ENCODE measurements at regions not wholly inside any gene's neighbourhood (a gene's known extent, or its start where the extent isn't known, plus 50 kb on each side); places are given as distances from the start of the nearest gene placed in this dataset.

DNA sequence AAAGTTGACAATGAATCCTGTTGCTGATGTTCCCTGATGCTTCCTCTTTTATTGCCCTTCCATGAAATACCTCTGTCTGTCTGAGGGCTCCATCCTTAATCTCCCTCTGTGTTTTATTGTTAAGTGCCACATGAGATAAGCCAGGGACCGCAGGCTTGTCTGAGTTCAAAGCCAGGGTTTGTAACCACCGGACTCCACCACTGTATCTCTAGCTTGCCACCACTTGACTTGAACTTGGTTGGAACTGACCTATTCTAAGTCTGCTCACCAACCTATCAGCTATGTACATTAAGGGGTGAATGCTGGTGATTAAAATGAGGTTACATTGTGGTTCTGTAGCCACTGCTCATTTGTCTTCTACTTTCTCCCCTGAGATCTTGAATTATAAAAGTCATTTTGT is 328.5 kb upstream of the ZEB2 start:
- DNase-seq (ENCODE audit: low read depth in 2 of 2), result no peak

DNA sequence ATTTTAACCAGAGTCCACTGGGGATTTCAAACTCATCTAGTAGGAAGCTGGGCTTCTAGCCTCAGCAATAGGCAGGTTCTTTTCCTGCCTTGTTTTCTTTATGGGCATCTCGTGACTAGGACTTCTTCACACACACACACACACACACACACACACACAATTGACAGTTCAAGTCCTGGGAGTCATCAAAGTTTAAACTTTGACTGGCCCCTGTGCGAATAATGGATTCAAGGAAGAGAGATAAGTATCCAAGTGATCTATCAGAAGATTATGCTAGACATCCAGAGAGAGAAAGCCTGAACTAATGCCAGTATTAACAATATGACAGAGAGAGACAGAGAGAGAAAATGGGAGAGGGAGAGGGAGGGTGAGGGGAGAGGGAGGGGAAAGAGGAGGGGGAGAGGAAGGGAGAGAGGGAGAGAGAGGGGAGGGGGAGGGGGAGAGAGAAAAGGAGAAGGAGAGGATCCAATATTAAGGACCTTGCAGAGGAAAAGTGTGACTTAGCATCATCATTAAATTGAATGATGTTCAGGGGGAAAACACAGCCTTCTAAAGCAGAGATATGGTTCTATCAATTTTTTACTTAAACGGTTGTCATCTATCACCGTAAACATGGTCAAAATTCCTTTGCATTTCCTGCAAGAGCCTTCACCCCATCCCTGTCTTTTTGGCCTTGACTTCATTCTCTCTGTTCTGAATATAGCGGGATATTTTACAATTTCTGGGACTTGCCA is 327.6 kb upstream of the ZEB2 start:
- no peak for DNase-seq (ENCODE audit: low read depth in 2 of 2)

DNA sequence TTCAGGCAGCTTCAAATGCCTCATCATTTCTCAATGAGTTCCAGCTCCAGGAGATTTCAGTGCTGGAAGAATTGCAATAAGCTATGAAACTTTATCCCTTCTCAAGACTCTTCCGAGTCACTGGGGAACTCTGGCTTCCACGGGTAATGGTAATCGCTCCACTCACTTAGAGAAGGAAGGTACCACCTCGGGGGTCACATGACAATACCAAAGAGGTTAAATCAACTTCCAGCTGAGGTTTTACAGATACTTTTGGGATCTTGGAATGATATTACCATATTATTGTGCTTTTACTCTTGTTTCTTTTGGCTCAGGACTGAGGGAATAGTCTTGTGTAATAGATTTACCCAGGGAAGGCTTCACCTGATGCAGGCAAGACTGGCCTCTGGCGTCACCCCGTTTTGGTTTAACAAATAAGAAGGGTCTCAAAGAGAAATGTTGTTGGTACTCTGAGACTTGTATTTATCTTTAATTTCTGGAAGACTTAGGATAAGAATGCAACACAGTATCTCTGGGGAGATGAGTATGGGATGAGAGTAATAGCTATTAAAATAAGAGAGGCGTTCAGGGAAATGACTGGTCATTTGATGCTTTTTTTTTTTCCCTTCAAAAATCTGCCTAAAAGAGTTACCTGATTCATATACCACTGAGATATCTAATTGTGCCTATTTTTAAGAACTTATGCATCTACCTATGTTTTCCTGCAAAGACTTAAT is 316.9 kb upstream of the ZEB2 start:
- DNase-seq (ENCODE audit: low read depth in 2 of 2), result no peak

DNA sequence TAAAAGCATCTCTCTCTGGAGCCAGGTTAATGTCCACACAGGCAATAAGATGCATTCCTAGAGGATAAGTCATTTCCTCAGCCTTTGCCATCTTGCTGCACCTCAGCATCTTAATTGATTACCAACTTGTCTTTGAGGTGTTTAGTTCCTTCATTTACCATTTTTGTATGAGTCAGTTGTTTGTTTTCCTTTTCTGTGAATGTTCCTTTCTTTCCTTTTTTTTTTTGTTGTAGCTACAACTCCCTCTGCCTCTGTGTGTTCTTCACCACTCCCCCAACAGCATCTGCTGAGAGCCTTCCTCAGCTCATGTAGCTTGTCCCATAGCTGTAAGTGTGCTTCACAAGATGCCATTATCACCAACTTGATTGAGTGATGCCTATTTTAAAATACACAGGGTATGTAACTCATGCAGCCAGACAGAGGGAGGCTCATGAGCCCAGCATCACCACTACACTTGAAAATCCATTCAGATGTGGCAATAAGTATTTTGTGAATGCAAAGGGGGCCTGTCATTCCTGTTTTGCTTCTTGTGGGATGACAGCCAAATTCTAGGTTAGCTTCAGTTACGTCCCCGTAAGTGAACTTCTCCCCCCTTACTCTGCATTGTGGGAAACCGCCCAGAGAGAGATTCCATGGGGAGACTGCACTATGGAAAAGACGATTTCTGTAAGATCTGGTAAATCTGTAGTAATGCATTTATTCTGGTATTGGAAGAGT is 315.9 kb upstream of the ZEB2 start:
- DNase-seq (ENCODE audit: low read depth in 2 of 2), result no peak

DNA sequence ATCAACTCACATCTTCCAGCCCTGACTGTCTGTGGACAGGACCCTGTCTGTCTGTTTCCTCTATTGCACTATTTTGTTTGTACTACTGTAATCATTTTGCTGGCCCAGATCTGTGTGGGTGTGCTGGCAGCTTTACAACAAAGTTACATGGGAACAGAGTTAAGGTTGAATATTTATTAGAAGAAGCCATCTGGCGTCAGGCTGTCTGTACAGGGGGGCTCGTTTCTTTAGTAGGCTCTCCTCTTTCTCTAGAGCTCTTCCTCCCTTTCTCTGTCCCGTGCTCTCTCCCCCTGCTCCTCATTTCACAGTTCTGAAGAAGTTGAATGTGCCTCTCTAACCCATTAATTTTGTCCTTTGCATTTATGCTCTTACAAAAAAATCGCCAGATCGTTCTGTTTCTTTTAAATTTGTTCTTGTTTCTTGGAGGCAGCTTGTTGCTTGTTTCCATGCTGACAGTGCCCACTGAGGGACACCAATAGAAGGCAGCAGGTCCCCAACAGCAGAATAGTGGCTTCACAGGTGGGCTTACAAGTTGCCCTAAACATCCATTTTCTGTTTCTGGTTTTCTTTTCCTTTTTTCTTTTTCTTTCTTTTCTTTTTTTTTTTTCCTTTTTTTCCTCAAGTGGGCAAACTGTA is 315.2 kb upstream of the ZEB2 start:
- no peak for DNase-seq (ENCODE audit: low read depth in 2 of 2)

DNA sequence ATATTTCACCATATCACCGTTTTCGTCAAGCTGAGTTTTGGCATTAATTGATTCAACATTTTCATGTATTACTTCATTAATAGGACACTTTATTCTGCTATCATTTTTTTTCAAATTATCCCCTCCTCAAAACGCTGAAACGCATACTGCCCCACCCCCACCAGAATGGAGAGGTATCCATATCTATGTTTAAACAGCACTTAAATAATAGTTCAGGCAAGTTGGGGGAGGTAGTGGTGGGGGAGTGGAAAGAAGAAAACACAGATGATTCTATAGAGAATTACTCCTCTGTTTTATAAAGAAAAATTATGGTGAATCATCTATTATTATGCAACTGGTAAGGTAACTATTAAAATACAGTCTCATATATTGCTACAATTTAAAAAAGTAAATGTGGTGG is 314.4 kb upstream of the ZEB2 start:
- DNase-seq (ENCODE audit: low read depth in 2 of 2), result no peak

DNA sequence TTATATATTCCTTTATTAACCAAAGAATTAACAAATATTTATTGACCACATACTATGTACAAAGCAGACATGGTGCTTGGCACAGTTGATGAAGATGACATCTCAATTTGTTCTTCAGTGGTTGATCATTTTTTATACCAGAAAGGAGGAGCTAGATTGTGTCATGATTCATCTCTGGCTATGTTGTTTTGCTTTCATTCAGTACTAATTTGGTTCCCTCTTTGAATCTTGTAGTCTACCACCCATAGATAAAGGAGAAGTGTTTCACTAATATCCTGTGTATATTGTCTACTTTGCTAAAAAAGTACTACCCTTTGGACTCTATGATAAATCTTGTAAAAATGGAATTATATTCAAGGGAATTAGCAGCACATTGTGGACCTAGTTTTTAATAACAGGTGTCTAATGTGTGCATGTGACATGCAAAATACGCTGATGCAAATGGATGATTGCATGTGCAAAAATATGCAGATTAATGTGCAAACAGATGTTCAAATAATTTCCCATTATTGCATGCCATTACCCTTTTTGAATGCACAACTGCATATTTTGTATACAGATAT is 313.2 kb upstream of the ZEB2 start:
- no peak for DNase-seq (ENCODE audit: low read depth in 2 of 2)

DNA sequence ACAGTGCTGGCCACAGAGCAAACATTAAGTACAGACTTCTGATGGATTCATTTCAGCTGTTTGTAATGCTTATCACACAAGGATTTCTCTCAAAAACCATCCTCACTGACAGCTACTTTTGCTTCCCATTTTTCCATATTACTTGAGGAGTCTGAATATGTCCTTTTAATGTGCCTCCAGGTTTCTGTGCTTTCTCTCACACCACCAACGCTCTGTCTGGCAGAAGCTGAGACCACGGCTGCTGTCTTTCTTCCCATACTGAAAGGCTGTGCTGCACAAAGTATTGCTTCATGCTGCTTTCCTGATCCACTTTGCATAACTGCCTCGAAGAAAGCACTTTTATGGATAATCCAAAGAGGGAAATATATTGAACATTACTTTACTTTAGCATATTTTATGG is 312.1 kb upstream of the ZEB2 start:
- DNase-seq (ENCODE audit: low read depth in 2 of 2), result no peak

DNA sequence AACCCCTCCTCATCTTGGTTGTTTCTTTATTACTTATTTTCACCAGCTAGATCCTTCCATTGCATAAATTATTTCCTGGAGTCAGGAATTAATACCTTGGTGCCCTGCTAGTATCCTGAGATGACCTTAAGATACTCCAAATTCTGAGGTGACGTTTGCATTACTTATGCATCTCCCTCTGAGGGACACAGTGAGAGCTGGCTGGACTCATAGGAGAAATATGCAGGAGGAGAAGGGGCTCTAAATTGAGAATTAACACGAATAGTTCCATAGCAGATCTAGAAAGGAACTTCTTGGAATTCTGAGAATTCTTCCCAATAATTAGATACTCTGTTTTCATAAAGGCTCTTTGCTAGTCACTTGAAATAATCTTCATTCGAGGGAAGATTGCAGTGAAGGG is 310.6 kb upstream of the ZEB2 start:
- DNase-seq (ENCODE audit: low read depth in 2 of 2), result no peak

DNA sequence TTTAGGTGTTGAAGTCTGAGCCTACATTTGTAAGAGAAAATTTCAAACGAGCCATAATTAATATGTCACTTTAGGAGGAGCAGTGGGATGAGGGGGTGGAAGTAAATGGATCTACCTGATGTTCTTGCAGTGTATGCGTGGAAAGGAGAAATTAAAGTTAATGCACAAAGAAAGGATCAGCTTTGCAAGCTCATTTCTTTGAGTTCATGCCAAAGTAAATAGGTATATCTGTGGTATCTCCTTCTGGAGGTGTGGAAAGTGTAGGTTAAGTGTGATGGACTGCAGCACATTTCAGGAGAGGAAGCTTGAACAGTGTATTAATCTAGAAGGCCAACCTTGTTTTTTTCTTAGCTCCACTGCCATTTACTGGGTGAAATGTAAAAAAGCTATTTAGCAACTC is 307.5 kb upstream of the ZEB2 start:
- DNase-seq (ENCODE audit: low read depth in 2 of 2), result no peak

DNA sequence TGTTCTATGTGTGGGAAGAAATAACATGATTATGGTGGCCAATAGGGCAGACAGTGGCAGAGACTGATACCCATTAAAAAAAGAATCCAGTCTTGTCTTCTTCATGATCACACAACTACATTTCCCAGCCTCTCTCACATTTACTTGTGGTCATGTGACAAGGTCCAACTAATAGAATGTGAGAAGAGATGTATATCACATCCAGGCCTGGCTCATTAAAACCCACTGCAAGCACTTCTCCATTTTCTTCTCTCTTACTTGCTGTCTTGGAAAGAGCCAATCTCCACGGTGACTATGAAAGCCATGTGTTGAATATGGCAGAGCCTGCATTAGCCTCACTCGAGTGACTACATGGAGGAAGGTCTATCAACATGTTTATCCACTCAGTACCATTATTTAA is 306.2 kb upstream of the ZEB2 start:
- no peak for DNase-seq (ENCODE audit: low read depth in 2 of 2)

DNA sequence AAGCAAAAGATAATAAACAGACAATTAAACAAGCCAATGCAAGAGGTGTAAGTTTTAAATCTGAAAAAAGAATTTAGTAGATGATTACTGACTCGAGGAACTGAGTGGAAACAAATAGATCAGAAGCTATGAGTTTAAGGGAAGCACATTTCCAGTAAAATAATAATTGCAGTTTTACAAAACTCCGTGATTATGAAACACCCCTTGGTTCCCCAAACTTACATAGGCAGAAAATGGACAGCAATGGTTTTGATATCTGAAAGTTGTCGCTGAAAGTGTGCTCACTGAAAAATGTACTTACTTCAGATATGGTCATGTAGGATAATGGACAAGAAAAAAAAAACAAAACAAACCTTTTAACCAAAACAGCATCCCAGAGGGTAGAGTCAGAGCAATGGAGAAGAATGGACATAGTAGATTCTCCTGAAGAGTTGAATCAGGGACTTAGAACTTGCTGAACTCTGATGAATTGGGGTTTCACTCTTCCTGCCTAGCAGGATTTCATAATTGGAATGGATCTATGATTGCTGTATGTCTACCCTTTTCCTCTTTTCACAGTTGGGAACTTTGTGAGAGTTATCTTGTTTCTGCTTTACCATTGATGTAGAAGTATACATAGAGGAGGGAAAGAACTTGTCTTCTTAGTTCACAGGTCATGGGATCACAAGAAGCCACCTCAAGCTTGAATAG is 305.6 kb upstream of the ZEB2 start:
- DNase-seq (ENCODE audit: low read depth in 2 of 2), result no peak

DNA sequence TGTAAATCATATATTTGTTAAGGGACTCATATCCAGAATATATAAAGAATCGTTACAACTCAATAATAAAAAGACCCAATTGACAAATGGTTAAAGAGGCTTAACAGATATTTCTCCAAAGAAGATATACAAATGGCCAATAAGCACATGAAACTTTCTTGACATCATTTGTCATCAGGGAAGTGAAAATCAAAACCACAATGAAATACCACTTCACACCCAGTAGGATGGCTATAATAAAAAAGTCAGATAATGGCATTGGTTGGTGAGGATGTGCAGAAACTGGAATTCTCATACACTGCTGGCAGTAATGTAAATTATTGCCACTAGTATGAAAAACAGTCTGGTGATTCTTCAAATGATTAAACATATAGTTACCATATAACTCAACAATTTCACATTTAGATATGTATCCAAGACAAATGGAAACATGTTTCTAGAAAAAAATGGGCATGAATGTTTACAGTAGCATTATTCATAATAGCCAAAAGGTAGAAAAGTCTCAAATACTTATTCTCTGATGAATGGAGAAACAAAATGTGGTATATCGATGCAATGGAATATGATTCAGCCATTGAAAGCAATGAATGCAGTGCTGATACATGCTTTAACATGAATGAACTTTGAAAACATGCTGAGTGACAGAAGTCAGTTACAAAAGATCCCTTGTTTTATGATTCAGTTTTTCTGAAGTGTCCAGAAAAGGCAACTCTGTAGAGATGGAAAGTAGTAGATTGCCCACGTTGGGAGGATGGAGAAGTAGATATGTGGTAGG is 304.6 kb upstream of the ZEB2 start:
- DNase-seq (ENCODE audit: low read depth in 2 of 2), result no peak

DNA sequence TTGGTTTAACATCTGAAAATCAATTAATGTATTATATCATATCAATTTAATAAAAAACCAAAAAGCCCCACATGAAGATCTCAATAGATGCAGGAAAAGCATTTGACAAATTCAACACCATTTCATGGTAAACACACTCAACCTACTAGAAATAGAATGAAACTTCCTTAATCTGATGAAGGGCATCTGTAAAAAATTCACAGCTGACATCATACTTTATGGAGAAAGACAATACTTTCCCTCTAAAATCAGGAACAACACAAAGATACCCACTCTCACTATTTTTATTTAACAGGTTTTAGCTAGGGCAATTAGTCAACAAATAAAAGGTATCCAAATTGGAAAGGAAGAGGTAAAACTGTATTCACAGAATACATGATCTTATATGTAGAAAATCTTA is 303.0 kb upstream of the ZEB2 start:
- DNase-seq (ENCODE audit: low read depth in 2 of 2), result no peak

DNA sequence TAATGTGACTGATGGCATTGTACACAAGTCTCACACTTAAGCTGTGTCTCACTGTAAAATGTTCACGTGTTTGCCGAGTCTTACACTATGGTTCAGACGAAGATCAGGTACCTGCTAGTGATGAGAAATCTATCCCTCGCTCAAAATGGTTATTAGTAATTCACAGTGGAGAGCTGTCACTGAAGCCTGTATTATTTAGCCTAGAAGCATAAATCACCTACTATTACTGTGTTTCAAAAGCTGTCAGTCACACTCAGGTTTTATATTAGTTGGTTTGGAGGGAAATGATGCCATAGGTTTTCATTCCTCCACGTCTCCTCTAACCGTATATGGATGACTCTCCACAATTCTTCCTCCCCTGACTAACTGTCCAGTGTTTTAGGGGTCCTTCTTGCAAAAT is 292.4 kb upstream of the ZEB2 start:
- no peak for DNase-seq (ENCODE audit: low read depth in 2 of 2)

DNA sequence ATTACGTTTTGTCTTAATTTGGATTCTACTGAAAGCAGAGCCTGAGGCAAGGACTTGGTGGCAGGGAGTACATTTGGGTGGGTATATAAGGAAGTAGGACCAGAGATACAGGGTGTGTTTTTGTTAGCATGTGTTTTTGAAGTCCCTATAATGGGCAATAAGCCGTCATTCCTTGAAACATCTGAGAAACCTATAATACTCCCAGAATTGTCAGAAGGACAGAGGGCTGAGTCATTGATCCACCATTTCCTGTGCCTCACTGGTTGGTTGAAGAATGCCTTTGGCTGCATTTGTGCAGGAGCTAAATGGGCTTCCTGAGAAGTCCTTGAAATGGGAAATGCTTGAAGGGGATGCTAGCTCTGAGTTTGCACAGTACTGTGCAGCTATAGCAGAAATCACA is 281.8 kb upstream of the ZEB2 start:
- DNase-seq (ENCODE audit: low read depth in 2 of 2), result no peak

DNA sequence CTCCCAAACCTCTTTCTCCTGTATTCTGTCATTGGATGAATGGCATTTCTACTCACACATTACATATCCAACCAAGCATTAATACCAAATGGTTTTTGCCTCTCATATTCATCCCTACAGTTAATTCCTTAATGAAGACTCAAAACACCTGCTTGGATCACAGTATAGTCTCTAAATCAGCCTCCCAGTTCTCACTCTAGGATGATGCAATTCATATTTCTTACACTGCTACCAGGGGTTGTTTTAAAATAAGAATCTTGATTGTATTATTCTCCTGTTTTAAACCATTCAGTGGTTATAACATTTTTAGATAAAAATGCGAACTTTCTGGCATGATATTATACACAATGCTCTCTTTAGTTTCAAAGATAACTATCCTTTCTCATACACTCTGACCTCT is 281.4 kb upstream of the ZEB2 start:
- no peak for DNase-seq (ENCODE audit: low read depth in 2 of 2)

DNA sequence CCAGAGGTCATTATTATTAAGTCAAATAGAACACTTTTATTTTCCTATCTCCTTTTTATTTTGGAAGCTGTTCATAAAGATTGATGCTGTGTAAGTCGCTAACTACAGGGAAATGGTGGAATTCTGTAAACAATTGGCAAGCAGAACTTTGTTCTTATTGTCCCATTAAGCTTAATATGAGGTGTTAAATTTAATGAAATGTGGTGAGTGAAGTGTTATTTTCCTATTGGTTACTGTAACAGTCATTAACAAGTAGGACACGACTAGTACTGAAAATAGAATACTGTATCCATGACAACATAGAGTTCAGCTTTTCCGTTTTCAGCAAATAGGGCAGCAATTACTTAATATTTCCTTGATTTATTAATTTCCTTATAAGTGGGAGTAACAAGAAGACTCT is 279.1 kb upstream of the ZEB2 start:
- no peak for DNase-seq (ENCODE audit: low read depth in 2 of 2)

DNA sequence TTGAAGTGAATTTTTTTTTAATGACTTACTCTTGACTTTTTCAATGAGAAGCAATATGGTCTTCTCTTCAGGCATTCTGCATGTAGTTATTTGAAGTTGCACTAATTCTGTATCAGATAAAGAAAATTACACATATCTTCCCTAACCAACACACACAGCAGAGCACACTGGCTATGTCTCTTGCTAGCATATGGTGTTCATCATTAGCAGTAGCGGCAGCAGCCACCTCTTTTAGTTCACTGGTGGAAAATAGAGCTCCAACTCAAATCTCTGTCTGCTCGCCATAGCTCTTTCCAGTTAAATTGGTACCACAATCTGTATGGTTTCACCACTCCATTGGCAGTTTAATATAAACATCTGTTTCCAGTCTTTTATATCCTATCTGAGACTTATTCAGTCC is 278.1 kb upstream of the ZEB2 start:
- DNase-seq (ENCODE audit: low read depth in 2 of 2), result no peak

DNA sequence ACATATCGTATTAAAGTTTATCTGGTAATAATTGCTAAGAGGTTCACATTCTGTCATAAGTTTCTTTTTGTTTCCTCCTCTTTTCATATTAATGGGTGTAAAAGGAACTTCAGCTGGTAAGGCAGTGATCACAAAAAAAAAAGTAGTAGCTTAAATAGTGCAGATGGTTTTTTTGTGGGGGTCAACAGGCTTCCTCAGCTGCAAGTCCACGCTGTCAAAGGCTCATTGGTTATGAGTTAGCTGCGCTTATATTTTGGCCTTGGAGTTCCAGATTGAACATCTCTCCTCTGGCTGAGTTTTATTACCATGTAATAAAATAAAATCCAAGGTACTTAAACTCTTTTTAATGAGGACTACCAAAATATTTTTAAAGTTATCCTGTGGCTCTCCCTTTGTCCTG is 277.0 kb upstream of the ZEB2 start:
- DNase-seq (ENCODE audit: low read depth in 2 of 2), result no peak

DNA sequence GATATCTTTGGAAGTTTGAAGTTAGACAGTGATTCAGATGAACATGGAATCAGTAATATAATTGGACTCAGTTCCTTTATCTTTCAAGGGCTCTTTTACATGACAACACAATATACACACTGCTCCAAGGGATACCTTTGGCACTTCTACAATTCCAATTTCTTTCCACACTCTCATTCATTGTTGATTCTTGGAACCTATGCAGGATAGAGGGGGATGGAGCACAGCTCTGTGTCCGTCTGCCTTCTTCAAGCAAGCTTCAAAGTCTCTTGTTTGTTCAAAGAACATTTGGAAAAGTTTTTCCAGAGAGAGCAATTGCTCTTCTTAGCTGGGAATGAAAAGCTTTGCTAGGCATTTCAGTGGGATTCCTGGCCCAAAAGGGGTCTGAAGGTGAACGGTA is 276.2 kb upstream of the ZEB2 start:
- no peak for DNase-seq (ENCODE audit: low read depth in 2 of 2)

Measured in stimulated activated CD8-positive, alpha-beta memory T cell treated with anti-CD3 and anti-CD28 coated beads, Interleukin-2, amount 100 ng/mL, for 1 hour (primary cell).